ENCODE measurements at regions not wholly inside any gene's neighbourhood (a gene's known extent, or its start where the extent isn't known, plus 50 kb on each side); places are given as distances from the start of the nearest gene placed in this dataset.

- no peak for DNase-seq
Observed at GRCh38 chr12:77343291-77343690, 277.9 kb upstream of the E2F7 start.

GRCh38 chr12:77342253-77342652 is 276.9 kb upstream of the E2F7 start:
- no peak for DNase-seq

- DNase-seq: no peak
Observed at GRCh38 chr12:77339610-77340009, 274.2 kb upstream of the E2F7 start.

DNA sequence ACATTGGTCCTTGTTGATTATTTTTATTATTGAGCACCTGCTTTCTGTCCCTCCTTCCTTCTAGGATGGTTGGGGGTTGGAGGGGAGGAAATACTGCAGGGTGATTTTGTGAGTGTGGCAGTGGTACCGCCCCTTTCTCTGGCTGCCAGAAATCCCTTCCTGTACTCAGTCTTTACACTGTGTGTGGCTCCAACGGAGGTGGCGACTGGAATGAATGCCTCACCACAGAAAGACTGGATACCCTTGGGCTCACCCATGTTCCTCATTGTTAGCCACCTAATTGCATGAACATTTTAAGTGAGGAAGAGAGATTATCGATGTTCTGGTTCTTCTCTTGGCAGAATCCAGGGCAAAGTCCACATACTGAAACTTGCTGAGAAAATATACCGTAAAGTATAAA is 272.0 kb upstream of the E2F7 start:
- DNase-seq: no peak

- no peak for DNase-seq
Observed at GRCh38 chr12:77334806-77335205, 269.4 kb upstream of the E2F7 start.

DNA sequence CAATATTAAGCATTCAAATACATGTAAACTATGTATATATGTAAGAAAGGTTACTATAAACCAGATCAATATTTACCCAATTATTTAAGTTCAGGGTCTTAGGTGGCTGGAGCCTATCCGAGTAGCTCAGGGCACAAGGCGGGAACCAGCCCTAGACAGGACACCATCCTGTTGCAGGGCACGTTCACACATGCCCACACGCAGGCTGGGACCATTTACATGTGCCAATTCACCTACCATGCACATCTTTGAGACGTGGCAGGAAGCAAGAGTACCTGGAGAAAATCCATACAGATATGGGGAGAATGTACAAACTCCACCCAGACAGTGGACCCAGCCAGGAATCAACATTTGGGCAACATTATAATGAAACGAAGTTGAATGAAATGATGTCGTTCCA is 263.0 kb upstream of the E2F7 start:
- DNase-seq: no peak

GRCh38 chr12:77325511-77326236 is 260.3 kb upstream of the E2F7 start:
- DNase-seq: no peak

DNA sequence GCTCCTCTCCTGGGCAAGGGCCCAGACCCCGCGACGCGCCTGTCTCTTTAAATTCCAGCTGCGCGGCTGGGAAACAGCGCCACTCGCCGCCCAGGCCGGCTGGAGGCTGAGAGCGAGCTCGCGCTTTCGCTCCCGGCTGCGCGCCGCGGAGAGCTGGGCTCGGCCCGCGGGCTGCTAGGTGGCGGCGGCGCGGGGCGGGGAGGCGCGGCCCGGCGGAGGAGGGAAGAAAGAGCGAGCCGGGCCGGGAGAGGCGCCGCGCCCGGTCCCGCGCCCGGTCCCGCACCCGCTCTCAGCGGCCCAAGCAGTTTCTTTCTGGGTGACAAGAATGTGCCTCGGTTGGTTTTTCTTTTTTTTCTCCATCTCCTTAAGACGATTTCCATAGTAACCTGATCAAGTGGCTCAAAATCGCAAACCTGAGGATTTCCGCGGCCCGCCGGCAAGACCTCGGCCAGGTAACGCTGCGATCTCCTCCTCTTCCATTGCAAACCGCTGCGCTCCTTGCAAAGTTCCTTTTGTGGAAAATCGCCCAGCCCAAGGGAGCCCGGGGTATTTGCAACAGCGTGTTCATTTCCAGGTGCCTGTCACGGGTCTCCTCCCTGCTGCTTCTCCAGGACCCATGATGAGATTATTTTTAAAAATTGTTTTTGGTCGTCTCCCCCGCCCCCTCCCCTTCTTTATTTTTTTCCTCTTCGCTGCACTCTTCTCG is 259.5 kb upstream of the E2F7 start:
- peak; percentile 75 for DNase-seq

DNA sequence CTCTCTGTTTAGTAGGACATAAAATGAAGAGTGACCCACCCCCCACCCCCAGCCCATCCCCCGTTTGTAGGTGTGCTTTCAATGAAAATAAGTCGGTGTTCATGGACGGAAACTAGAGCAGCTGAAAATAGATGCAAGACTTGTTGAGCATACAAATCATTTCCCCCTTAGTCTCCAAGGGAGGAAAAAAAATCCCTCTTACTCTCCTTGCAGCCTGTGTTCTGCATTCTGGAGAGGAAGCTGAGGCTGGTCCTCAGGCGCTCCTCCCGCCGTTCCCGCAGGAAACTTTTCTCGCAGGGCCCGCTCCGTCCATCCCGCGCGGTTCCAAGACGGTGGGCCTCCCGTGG is 259.0 kb upstream of the E2F7 start:
- no peak for DNase-seq

GRCh38 chr12:77323788-77324415 is 258.5 kb upstream of the E2F7 start:
- DNase-seq: no peak

GRCh38 chr12:77319166-77319565 is 253.8 kb upstream of the E2F7 start:
- DNase-seq: no peak

DNA sequence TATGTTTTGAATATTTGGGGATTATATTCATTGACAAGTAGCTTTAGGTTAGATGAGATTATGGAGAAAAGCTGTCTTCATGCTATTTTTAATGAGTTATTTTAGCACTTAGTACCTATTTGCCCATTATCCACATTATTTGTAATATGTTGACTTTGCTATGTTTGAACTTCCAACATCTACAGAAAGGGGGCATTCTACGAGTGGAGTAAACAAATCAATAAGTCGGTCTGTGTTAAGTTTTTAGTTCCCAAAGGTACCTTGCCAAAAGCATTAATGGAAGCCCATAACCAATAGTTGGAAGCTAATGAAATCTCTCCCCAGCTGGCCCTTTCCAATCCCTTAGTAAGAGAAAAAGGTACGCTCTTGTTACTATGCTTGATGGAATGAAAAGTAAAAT is 250.0 kb upstream of the E2F7 start:
- no peak for DNase-seq

DNA sequence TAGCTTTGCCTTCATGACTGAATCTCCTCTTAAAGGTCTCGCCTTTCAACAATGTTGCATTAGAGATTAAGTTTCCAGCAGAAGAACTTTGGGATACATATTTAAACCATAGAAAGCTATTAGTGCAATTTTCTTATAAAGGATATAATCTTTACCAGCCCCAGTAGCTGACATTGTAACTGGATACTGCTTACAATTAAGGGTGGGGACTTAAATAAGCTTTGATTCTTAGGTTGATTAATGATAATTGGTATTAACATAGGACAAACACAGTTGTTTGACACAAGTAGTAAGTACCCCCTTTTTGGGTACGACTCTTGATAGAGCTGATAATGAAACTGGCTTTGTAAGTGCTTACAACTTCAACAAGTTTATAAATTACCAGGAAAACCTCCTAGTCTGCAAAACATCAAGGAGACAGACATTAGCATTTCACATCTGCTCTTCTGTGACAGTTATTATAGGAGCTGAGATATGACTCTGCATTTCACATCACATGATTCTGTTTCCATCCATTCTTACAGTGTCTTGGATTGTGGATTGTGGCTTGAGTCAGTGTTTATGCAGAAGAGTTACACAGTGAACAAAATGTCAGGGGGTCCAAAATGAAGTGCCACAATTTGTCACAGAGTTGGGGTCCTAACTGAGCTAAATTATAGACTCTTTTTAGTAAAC is 249.1 kb upstream of the E2F7 start:
- no peak for DNase-seq

- no peak for DNase-seq
Observed at GRCh38 chr12:77308056-77308455, 242.7 kb upstream of the E2F7 start.

- DNase-seq: no peak
Observed at GRCh38 chr12:77300811-77301210, 235.4 kb upstream of the E2F7 start.

DNA sequence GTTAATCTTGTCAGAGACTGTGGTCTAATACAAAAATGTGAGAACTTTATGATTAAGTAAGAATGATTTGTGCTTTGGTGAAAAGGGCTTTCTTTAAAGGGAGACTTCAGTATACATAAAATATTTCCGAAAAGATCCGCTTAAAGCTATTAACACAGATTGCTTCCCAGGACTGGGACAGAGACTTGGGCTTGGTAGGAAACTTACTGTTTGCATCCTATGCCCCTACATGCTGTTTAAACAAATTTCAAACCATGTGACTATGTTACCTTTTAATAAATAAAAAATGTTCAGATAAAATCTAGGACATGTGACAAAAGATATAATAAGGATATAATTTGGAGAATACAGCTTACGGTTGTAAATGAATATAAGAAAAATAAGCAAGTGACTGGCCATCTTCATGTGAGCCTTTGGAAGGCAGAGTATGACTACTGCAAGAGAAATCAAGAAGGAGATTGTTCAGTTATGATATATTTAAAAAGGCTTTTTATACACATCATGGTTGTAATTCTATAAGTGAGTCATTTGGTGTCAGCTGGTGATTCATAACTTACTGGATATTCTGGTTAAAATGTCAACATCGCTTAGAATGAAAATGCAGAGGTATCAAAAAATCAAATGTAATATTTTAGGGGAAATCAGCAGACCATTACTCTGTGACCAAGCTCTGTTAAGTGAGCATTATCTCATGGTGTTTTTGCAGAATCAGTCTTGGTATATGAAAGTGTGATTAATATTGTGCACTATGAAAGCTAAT is 234.7 kb upstream of the E2F7 start:
- DNase-seq: no peak

- no peak for DNase-seq
Observed at GRCh38 chr12:77299001-77299400, 233.6 kb upstream of the E2F7 start.

GRCh38 chr12:77294016-77294415 is 228.6 kb upstream of the E2F7 start:
- DNase-seq: no peak

- DNase-seq: no peak
Observed at GRCh38 chr12:77274926-77275325, 209.6 kb upstream of the E2F7 start.

DNA sequence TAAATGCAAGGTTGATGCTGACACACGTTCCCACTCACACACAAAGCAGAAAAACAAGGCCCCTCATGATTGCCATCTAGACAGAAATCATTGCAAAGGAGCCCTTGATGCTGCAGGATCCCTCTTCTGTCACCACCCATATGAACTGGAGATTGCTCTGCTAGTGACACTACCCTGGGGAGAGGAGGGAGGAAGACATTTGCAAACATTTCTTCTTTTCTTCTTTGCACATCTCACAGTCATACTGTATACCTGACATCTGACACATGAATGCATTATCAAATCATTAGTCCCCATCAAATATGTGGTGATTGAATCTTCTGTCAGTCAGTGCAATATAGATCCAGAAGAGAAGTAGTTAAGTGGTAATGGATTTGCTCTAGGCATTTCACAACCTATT is 208.5 kb upstream of the E2F7 start:
- DNase-seq: no peak

GRCh38 chr12:77256956-77257355 is 191.6 kb upstream of the E2F7 start:
- DNase-seq: no peak

- DNase-seq: no peak
Observed at GRCh38 chr12:77253321-77253720, 188.0 kb upstream of the E2F7 start.

- no peak for DNase-seq
Observed at GRCh38 chr12:77251799-77252198, 186.4 kb upstream of the E2F7 start.

All from NCI-H526 treated with DMSO at 0.1 percent for 48 hours (cell line).